OCI-LY7 (cell line): ENCODE measurements at regions not wholly inside any gene's neighbourhood (a gene's known extent, or its start where the extent isn't known, plus 50 kb on each side); places are given as distances from the start of the nearest gene placed in this dataset.

Source experiments
- BruUV-seq: library from RNA; stranded (reverse); fragments of 400-500 nt; replicated peaks from 2 replicates; lab custom pipeline; 2021; lab: Mats Ljungman, UMichigan
- CTCF ChIA-PET: fragments of 300-600 bp; sonication (Branson Sonifier 250); formaldehyde crosslinking; loops from one replicate; lab custom pipeline; 2022; ENCODE audit warnings: antibody characterized with exemption; ENCODE audit not compliant: unreplicated experiment; lab: Charles Lee
- POLR2A ChIA-PET: fragments of 300-600 bp; sonication (Branson Sonifier 250); formaldehyde crosslinking; loops from one replicate; lab custom pipeline; 2022; ENCODE audit warnings: antibody characterized with exemption; lab: Charles Lee
- DNase-seq: peaks from one replicate; pipeline ENCODE4 v3.0.0-alpha.2; 2015; ENCODE audit warnings: low spot score
- H2AFZ ChIP-seq: fragments of 200-600 bp; sonication (generic), shearing (Covaris generic); 2 replicates; pipeline ENCODE4 v1.6.1; 2014; ENCODE audit warnings: mild to moderate bottlenecking, antibody characterized with exemption, low read length, moderate library complexity
- H3K27ac ChIP-seq: fragments of 200-600 bp; sonication (generic); 2 replicates; pipeline ENCODE4 v1.5.1; 2014; ENCODE audit warnings: mixed run types, low read depth, mild to moderate bottlenecking, moderate library complexity, low read length, inconsistent platforms; ENCODE audit not compliant: poor library complexity, severe bottlenecking
- H3K36me3 ChIP-seq: fragments of 200-600 bp; sonication (generic); 2 replicates; pipeline ENCODE4 v1.6.1; 2014; ENCODE audit warnings: mild to moderate bottlenecking, antibody characterized with exemption, low read length, moderate library complexity, mixed read lengths; ENCODE audit not compliant: insufficient read depth
- H3K4me1 ChIP-seq: fragments of 200-600 bp; sonication (generic); 2 replicates; pipeline ENCODE4 v1.5.1; 2014; ENCODE audit warnings: mild to moderate bottlenecking, low read length; ENCODE audit not compliant: insufficient read depth, poor library complexity, severe bottlenecking
- H3K4me2 ChIP-seq: fragments of 200-600 bp; sonication (generic); 2 replicates; pipeline ENCODE4 v1.6.1; 2014; ENCODE audit warnings: mild to moderate bottlenecking, low read length
- H3K4me3 ChIP-seq: fragments of 200-600 bp; sonication (generic); 2 replicates; pipeline ENCODE4 v1.5.1; 2014; ENCODE audit warnings: mild to moderate bottlenecking, low read depth, low read length; ENCODE audit not compliant: poor library complexity, severe bottlenecking
- H3K79me2 ChIP-seq: fragments of 200-600 bp; sonication (generic); 2 replicates; pipeline ENCODE4 v1.6.1; 2016; ENCODE audit warnings: low read depth, mild to moderate bottlenecking, low read length, moderate library complexity, mixed read lengths; ENCODE audit not compliant: insufficient read depth
- H3K9me2 ChIP-seq: fragments of 200-600 bp; sonication (generic); 2 replicates; pipeline ENCODE4 v1.6.1; 2016; ENCODE audit warnings: mild to moderate bottlenecking, low read length, mixed read lengths; ENCODE audit not compliant: insufficient read depth
- H3K9me3 ChIP-seq: fragments of 200-600 bp; sonication (generic); 2 replicates; pipeline ENCODE4 v1.6.1; 2014; ENCODE audit warnings: mild to moderate bottlenecking, mixed run types, low read length, mixed read lengths
- H4K20me1 ChIP-seq: fragments of 200-600 bp; sonication (generic); 2 replicates; pipeline ENCODE4 v1.6.1; 2014; ENCODE audit warnings: mild to moderate bottlenecking, antibody characterized with exemption, low read length, moderate library complexity, mixed read lengths; ENCODE audit not compliant: insufficient read depth
- CTCF ChIP-seq: fragments of 200-600 bp; sonication (generic); conservative IDR thresholded peaks from 2 replicates; pipeline ENCODE4 v1.5.1; 2014; ENCODE audit warnings: mild to moderate bottlenecking, antibody characterized with exemption, low read length, moderate library complexity, mixed read lengths
- EZH2phosphoT487 ChIP-seq: fragments of 200-600 bp; sonication (generic); IDR thresholded peaks from 2 replicates; pipeline ENCODE4 v1.6.1; 2018; ENCODE audit warnings: low read depth, borderline replicate concordance, mild to moderate bottlenecking, mixed run types, antibody characterized with exemption, low read length, moderate library complexity, mixed read lengths
- intact Hi-C: fragments of 100-400 bp; cut with micrococcal nuclease; formaldehyde crosslinking; loops from one replicate; pipeline ENCODE4 v1.10.0; 2022; ENCODE audit not compliant: unreplicated experiment

GRCh38 chr16:27123795-27124409, 57.2 kb downstream of the C16orf82 start:
- H3K4me1 ChIP-seq, result no peaks in the 10 kb centered on the region
- DNase-seq, result no peak
- intact Hi-C loops, result no loop called here
- ChIA-PET POLR2A (interaction anchor here (1.6 kb wide), 1 partner anchor 9 kb away, joined by 3 read pairs; no protein-coding TSS in a partner anchor), CTCF (no interaction called here)
- no peaks in the 10 kb centered on the region for H3K9me2 ChIP-seq
- no peaks in the 10 kb centered on the region for H3K79me2 ChIP-seq
- 0 out of 2 replicates have a peak, but pooled peaks cover 6% of the 10 kb centered on the region for H3K9me3 ChIP-seq
- no TSS peak for BruUV-seq
- no peak overlapping the region for H2AFZ ChIP-seq
- no peaks in the 10 kb centered on the region for H3K36me3 ChIP-seq
- no peak overlapping the region for H3K4me2 ChIP-seq
- TF ChIP-seq CTCF (no peak), EZH2phosphoT487 (no peak)
- H3K4me3 ChIP-seq, result no peak overlapping the region
- no peaks in the 10 kb centered on the region for H4K20me1 ChIP-seq
- no peak overlapping the region for H3K27ac ChIP-seq

- intact Hi-C loops, result no loop called here
- CTCF ChIA-PET, result no interaction called here
These were observed 60.6 kb downstream of the C16orf82 start for GRCh38 chr16:27127308-27127707.

More at GRCh38 chr16:27127308-27127707, 60.6 kb downstream of the C16orf82 start:
- POLR2A ChIA-PET, result interaction anchor here (0.6 to 1.2 kb wide), 2 partner anchors 14 to 21 kb away, joined by 3 read pairs; no protein-coding TSS in a partner anchor
- no peak for DNase-seq
- Histone ChIP-seq H3K9me3 (no peaks in the 10 kb centered on the region), H2AFZ (no peak overlapping the region), H3K4me3 (no peak overlapping the region), H3K9me2 (no peaks in the 10 kb centered on the region), H3K4me1 (no peaks in the 10 kb centered on the region), H3K79me2 (no peaks in the 10 kb centered on the region), H4K20me1 (no peaks in the 10 kb centered on the region), H3K27ac (no peak overlapping the region), H3K36me3 (no peaks in the 10 kb centered on the region), H3K4me2 (no peak overlapping the region)
- no peak for TF ChIP-seq EZH2phosphoT487
- no peak for TF ChIP-seq CTCF
- BruUV-seq, result no TSS peak
